ENCODE measurements at regions not wholly inside any gene's neighbourhood (a gene's known extent, or its start where the extent isn't known, plus 50 kb on each side); places are given as distances from the start of the nearest gene placed in this dataset.

DNA sequence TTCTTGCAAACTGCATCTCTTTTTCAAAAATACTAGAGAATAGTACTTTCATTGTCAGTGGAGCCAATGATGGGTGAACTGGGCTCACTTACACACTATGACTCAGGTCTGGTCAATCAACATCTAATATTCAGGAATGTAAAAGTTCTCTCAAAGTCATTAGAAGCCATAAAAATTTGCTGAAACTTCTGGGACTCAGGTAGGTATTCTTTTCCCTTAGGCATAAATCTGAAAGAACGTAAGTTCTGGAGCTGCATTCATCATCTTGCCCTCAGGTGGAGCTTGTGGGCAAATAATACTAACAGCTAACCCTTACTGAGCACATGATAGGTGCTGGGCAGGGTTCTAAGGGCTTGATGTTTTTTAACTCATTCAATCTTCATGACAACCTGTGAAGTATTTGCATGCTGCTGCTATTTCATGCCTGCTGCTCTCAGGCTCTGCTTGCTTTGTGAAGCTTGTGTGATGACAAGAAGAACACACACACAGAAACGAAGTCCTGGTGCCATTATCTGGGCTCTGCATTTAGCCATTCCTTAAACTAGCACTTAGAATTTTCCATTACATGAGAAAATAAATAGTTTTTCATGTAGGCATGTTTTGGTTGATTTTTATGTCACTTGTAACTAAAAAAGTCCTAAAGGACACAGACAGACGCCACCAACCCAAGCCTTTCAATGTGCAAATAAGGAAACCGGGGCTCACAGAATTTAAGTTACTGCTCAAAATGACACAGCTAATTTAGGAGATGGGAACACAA is 394.2 kb upstream of the LYPLAL1 start:
- TF ChIP-seq, protein P1, sequence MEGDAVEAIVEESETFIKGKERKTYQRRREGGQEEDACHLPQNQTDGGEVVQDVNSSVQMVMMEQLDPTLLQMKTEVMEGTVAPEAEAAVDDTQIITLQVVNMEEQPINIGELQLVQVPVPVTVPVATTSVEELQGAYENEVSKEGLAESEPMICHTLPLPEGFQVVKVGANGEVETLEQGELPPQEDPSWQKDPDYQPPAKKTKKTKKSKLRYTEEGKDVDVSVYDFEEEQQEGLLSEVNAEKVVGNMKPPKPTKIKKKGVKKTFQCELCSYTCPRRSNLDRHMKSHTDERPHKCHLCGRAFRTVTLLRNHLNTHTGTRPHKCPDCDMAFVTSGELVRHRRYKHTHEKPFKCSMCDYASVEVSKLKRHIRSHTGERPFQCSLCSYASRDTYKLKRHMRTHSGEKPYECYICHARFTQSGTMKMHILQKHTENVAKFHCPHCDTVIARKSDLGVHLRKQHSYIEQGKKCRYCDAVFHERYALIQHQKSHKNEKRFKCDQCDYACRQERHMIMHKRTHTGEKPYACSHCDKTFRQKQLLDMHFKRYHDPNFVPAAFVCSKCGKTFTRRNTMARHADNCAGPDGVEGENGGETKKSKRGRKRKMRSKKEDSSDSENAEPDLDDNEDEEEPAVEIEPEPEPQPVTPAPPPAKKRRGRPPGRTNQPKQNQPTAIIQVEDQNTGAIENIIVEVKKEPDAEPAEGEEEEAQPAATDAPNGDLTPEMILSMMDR (IDR thresholded peaks at IDR 0.05), result no peak
- intact Hi-C loops (cut with micrococcal nuclease), result no loop called here
- ATAC-seq, result no peak
- Mint-ChIP-seq H3K27me3 (no peaks in the 10 kb centered on the region), H3K4me3 (no peak overlapping the region), H3K36me3 (ENCODE audit: low read depth) (no peaks in the 10 kb centered on the region), H3K27ac (no peak overlapping the region), H3K4me1 (ENCODE audit: low read depth) (no peaks in the 10 kb centered on the region), H3K9me3 (no peaks in the 10 kb centered on the region)
- DNase-seq, result no peak
- ChIA-PET CTCF (no interaction called here), POLR2A (no interaction called here)

DNA sequence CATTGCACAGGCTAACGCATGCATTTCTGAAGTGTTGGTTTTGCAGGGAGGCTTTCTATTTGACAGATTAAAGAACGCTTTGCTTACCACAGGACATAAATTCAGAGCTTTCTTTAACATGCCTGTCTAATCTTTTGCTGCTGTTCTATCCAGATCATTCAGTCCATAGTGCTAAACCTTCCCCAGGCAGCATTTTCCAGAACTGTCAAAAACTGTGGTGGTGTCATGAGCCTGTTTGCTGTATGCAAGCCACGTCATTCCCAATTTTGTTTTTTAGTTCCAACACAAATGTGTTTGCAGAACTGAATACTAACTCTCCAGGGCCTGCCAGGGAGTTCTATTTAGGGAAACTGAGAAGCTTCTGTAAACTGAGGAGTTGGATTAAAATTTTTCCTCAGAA is 390.5 kb upstream of the LYPLAL1 start:
- CTCF ChIA-PET, result no interaction called here
- no peaks in the 10 kb centered on the region for H3K4me1 Mint-ChIP-seq (ENCODE audit: low read depth)
- H3K36me3 Mint-ChIP-seq (ENCODE audit: low read depth), result no peaks in the 10 kb centered on the region
- H3K27me3 Mint-ChIP-seq, result no peaks in the 10 kb centered on the region
- no peaks in the 10 kb centered on the region for H3K9me3 Mint-ChIP-seq
- no peak overlapping the region for H3K27ac Mint-ChIP-seq
- ATAC-seq (no peak), DNase-seq (no peak)
- intact Hi-C loops (cut with micrococcal nuclease), result no loop called here
- no peak overlapping the region for H3K4me3 Mint-ChIP-seq
- POLR2A ChIA-PET, result no interaction called here
- TF ChIP-seq, protein P1 (IDR thresholded peaks at IDR 0.05), result no peak

DNA sequence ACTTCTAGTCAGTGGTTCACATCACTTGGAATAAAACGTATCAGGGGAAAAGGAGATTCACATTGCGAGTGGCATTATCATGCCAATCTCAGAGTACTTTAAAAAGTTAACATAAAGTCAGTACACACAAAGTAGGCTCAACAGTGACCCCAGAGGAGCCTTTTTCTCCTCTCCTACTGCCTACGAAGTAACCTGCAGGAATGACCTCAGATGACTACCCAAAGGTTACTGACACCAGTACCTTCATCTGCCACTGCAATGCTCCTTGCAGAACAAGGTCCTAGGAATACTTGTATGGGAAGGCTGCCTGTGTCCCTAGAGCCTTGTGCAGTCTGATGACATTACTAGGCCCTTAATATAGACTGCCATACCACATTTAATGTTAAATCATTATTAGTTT is 389.8 kb upstream of the LYPLAL1 start:
- Mint-ChIP-seq H3K27me3 (no peaks in the 10 kb centered on the region), H3K9me3 (no peaks in the 10 kb centered on the region), H3K36me3 (ENCODE audit: low read depth) (no peaks in the 10 kb centered on the region), H3K4me1 (ENCODE audit: low read depth) (no peaks in the 10 kb centered on the region), H3K27ac (no peak overlapping the region), H3K4me3 (no peak overlapping the region)
- intact Hi-C loops (cut with micrococcal nuclease), result no loop called here
- DNase-seq (no peak), ATAC-seq (no peak)
- POLR2A ChIA-PET, result no interaction called here
- CTCF ChIA-PET, result no interaction called here
- TF ChIP-seq, protein P1 (IDR thresholded peaks at IDR 0.05), result no peak

DNA sequence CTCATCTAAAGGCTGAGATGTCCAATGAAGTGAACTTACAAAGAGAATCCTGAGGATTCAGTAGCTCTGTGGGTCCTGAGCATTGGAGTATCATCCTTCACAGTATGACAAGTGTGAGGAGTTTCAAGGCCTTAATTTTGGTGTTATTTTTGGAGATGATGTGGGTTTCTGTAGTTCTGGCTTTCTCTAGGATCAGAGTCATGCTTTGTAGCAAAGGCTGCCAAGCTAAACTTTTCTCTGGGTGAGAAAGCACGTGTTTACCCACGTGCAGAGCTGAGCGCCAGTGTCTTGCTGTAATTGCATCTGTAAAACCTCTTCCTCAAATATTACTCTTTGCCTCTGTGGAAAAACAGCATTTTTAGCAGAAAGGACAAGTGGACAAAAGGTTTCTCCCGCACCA is 387.8 kb upstream of the LYPLAL1 start:
- ChIA-PET POLR2A (no interaction called here), CTCF (no interaction called here)
- peaks cover 2% of the 10 kb centered on the region for H3K9me3 Mint-ChIP-seq

DNA sequence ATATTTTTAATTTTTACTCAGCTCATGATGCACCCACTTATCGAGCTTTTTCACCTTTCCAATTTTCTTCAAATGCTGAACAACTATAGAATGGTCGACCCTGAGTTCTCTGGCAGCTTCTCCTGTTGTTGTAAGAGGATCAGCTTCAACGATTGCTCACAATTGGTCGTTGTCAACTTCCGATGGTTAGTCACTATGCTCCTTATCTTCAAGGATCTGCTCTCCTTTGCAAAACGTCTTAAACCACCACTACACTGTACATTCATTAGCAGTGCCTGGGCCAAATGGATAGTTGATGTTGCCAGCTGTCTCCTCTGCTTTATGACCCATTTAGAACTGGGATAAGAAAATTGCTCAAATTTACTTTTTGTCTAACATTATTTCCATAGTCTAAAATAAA is 385.9 kb upstream of the LYPLAL1 start:
- DNase-seq, result no peak
- Mint-ChIP-seq H3K4me3 (no peak overlapping the region), H3K27me3 (no peaks in the 10 kb centered on the region), H3K4me1 (ENCODE audit: low read depth) (no peaks in the 10 kb centered on the region), H3K9me3 (peaks cover 2% of the 10 kb centered on the region), H3K27ac (no peak overlapping the region), H3K36me3 (ENCODE audit: low read depth) (no peaks in the 10 kb centered on the region)
- CTCF ChIA-PET, result no interaction called here
- TF ChIP-seq, protein P1 (IDR thresholded peaks at IDR 0.05), result no peak
- no peak for ATAC-seq
- POLR2A ChIA-PET, result no interaction called here
- intact Hi-C loops (cut with micrococcal nuclease), result no loop called here

More for the DNA sequence above, 387.8 kb upstream of the LYPLAL1 start:
- Mint-ChIP-seq H3K4me1 (ENCODE audit: low read depth) (no peaks in the 10 kb centered on the region), H3K27me3 (no peaks in the 10 kb centered on the region), H3K27ac (no peak overlapping the region), H3K4me3 (no peak overlapping the region), H3K36me3 (ENCODE audit: low read depth) (no peaks in the 10 kb centered on the region)
- intact Hi-C loops (cut with micrococcal nuclease), result no loop called here
- DNase-seq (no peak), ATAC-seq (no peak)
- TF ChIP-seq, protein P1 (IDR thresholded peaks at IDR 0.05), result no peak

Data from activated CD8-positive, alpha-beta T cell treated with anti-CD3 and anti-CD28 coated beads for 36 hours (primary cell).